NCI-H187 treated with DMSO at 0.1 percent for 48 hours (cell line): ENCODE measurements at regions not wholly inside any gene's neighbourhood (a gene's known extent, or its start where the extent isn't known, plus 50 kb on each side); places are given as distances from the start of the nearest gene placed in this dataset.

ENCODE experiments used
- DNase-seq: peaks from one replicate; lab custom pipeline; 2025; lab: John Stamatoyannopoulos, UW

DNA sequence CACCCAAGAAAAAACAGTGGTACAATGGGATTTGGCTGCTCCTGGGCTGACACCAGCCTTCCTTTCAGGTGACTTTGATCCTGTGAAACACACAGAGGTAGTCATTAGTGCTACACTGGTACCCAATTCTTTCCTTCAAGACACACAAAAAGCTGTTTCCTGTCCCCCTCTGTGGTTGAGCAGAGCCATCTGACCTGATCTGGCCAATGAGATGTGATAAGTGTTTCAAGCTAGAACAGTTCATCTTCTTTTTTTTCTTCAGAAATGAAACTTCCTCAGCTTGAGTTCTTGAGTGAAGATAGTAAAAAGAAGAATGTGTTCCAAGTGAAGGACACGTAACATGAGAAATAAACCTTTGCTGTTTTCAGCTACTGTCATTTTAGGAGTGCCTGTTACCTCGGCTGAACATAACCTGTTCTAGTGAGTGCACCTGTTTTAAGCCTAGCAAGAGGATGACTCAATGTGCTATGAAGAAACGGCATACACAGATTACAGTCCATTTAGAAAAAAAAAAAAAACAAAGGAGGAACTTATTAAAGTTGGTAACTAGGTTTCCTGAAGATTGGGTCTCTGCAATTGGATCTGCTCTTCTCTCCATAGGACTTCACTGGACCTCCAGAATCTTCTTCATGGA lies 287.8 kb downstream of the GAS1 start:
- DNase-seq, result no peak

GRCh38 chr9:86655147-86655546 lies 292.2 kb downstream of the GAS1 start:
- DNase-seq, result no peak

DNA sequence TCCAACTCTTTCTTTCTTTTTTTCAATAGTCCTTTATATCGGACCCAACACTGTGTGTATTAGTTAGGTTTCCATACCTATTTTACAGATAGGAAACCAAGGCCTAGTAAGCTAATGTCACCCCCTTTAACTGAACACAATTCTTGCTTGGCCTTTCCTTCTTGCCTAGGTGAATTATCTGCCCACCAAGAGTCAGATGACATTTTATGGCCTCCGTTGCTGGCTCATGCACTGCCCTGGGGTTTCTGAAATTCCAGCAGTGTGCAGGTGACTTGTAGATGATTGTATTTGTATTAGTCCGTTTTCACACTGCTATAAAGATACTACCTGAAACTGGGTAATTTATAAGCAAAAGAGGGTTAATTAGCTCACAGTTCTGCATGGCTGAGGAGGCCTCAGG lies 293.8 kb downstream of the GAS1 start:
- no peak for DNase-seq

DNA sequence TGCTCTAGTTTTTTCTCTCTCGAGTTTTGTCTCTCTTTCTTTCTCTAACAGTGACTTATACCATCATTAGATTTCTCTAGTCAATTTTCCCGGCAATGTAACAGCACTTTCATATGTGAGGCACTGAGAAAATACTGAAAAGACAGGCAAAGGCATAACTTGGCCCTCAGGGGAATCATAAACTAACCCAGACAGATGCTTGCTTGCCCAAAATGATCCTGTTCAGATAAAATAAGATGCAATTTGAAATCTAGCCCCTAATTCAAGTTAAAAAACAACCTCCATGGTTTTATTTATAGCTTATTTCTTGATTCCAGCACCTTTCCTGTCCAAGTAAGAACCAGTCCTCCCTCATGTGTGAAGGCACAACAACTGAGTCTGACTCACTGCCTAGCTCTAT lies 294.6 kb downstream of the GAS1 start:
- DNase-seq, result no peak

- no peak for DNase-seq
Measured at GRCh38 chr9:86649913-86650312, 295.7 kb upstream of the TUT7 start.

GRCh38 chr9:86648828-86649170 lies 294.6 kb upstream of the TUT7 start:
- DNase-seq, result no peak

- DNase-seq, result no peak
Measured at GRCh38 chr9:86648156-86648827, 294.1 kb upstream of the TUT7 start.

GRCh38 chr9:86645303-86645702 lies 291.1 kb upstream of the TUT7 start:
- no peak for DNase-seq

- no peak for DNase-seq
Measured at GRCh38 chr9:86644675-86645034, 290.4 kb upstream of the TUT7 start.

GRCh38 chr9:86643946-86644674 lies 289.9 kb upstream of the TUT7 start:
- DNase-seq, result no peak

GRCh38 chr9:86642721-86643120 lies 288.5 kb upstream of the TUT7 start:
- DNase-seq, result no peak

- no peak for DNase-seq
Measured at GRCh38 chr9:86641970-86642369, 287.8 kb upstream of the TUT7 start.

DNA sequence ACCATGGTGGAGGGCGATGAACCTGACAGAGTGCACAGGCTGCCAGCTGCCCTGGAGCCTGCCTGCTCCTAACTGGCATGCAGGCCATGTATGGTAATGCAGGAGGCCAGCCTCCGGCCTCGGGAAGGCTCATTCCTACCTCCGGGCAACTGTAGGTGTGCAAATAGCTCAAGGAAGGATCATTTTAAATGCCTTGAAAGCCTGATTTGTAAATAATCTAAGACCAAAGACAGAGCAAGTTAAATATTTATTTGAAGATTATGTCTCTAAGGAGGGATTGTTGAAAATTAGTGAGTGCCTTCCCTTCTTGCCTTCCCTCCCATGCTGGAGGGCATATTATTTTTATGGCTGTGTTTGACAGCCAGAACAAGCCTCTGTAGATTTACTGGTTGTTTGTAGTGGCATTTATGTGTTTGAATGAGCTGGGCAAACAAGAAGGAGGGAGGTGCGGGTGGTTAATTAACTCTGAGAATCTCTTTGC lies 285.7 kb upstream of the TUT7 start:
- no peak for DNase-seq

- no peak for DNase-seq
Measured at GRCh38 chr9:86639287-86639686, 285.1 kb upstream of the TUT7 start.

DNA sequence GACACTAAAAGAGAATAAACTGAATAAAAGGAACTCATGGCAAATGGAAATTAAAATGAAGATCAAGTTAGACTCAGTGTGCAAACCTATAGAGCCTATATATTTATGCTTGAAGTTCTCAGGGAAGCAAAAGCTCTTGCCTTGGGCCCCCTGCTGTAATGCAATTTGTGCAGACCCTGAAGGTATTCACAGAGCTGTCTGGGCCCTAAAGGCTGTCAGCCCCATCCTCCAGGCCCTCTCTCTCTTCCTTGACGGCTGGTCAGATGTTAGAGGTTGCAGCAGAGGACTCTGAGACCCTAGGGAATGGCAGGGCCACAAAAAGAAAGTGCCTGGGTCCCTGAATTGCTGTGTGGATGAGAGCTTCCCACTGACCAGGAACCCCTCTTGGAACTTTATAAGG lies 283.9 kb upstream of the TUT7 start:
- no peak for DNase-seq

GRCh38 chr9:86637515-86637914 lies 283.3 kb upstream of the TUT7 start:
- no peak for DNase-seq

GRCh38 chr9:86636519-86636918 lies 282.3 kb upstream of the TUT7 start:
- DNase-seq, result no peak

- no peak for DNase-seq
Measured at GRCh38 chr9:86636038-86636437, 281.8 kb upstream of the TUT7 start.

- no peak for DNase-seq
Measured at GRCh38 chr9:86634501-86634900, 280.3 kb upstream of the TUT7 start.

- DNase-seq, result no peak
Measured at GRCh38 chr9:86633945-86634344, 279.7 kb upstream of the TUT7 start.

GRCh38 chr9:86632537-86632936 lies 278.3 kb upstream of the TUT7 start:
- no peak for DNase-seq

DNA sequence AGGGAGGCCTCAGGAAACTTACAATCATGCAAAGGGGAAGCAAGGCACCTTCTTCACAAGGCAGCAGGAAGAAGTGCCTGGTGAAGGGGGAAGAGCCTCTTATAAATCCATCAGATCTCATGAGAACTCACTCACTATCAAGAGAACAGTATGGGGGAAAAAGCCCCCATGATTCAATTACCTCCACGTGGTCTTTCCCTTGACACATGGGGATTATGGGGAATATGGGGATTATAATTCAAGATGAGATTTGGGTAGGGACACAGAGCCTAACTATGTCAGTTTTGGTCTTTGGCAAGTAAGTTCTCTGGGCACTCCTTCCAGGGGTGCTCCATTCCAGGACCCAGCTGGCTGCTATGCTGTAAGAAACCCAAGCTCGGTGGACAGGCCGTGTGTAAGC lies 275.3 kb upstream of the TUT7 start:
- DNase-seq, result no peak

DNA sequence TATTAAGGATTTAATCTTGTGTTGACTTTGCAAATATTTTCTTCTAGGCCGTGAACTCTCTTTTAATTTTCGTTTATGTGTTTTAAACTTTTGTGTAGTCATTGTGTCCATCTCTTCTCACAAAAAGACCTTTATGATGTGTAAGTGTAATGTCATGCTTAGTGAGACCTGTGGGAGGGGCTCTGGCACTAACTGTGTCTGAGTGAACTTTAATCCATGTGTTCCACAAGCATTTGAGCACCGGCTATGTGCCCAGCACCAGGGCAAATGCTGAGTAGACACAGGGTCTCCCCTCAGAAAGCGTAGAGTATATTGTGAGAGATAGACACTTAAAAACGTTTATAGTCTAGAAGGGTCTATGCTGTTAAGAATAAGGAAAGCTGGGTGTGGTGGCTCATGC lies 272.6 kb upstream of the TUT7 start:
- DNase-seq, result no peak

DNA sequence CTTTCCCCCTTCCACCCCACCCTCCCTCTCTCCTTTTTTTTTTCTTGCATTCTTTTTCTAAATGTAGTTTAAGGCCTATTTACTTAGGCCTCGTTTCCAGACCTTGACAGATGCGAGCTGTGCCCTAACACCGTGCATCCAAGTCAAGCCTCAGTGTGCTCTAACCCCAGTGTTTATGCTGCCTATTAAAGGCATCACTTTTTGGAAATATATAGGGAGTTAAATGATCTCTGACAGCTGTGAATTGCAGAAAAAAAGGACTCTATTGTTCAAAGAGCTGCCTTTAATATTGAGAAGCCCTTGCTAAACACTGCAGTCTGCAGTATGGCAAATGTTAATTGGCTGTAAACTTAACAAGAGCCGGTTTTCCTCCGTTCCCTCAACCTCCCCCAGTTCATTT lies 270.4 kb upstream of the TUT7 start:
- DNase-seq, result no peak
